EL (cell line): ENCODE measurements at regions not wholly inside any gene's neighbourhood (a gene's known extent, or its start where the extent isn't known, plus 50 kb on each side); places are given as distances from the start of the nearest gene placed in this dataset.
A peak's percentile ranks its signal among the peaks of the same experiment; 100 is the strongest.
"Not testable (repeated sequence)": the region's sequence is repeated elsewhere in the genome, so short reads cannot be mapped to it uniquely, and the experiment has no call there.

ENCODE experiments used
- DNase-seq: peaks from one replicate; pipeline ENCODE4 v3.0.0-alpha.2; 2016

GRCh38 chr5:142402752-142403318 is 78.0 kb upstream of the SPRY4 start:
- DNase-seq, result no peak

GRCh38 chr5:142400415-142400814 is 75.6 kb upstream of the SPRY4 start:
- no peak for DNase-seq

GRCh38 chr5:142399891-142400290 is 75.1 kb upstream of the SPRY4 start:
- no peak for DNase-seq

- DNase-seq, result no peak
Observed at GRCh38 chr5:142398730-142399055, 73.9 kb upstream of the SPRY4 start.

GRCh38 chr5:142398011-142398729 is 73.3 kb upstream of the SPRY4 start:
- DNase-seq, result not testable (repeated sequence)

- no peak for DNase-seq
Observed at GRCh38 chr5:142397178-142397577, 72.4 kb upstream of the SPRY4 start.

- no peak for DNase-seq
Observed at GRCh38 chr5:142396436-142397038, 71.7 kb upstream of the SPRY4 start.

GRCh38 chr5:142395334-142395733 is 70.5 kb upstream of the SPRY4 start:
- DNase-seq, result no peak

GRCh38 chr5:142391058-142391845 is 66.4 kb upstream of the SPRY4 start:
- no peak for DNase-seq

GRCh38 chr5:142390334-142390733 is 65.5 kb upstream of the SPRY4 start:
- no peak for DNase-seq

GRCh38 chr5:142388696-142389095 is 63.9 kb upstream of the SPRY4 start:
- DNase-seq, result no peak

- no peak for DNase-seq
Observed at GRCh38 chr5:142387024-142387682, 62.3 kb upstream of the SPRY4 start.

GRCh38 chr5:142386137-142387023 is 61.6 kb upstream of the SPRY4 start:
- DNase-seq, result peak; percentile 22

- DNase-seq, result peak; percentile 77
Observed at GRCh38 chr5:142385194-142385593, 60.4 kb upstream of the SPRY4 start.

GRCh38 chr5:142384014-142384413 is 59.2 kb upstream of the SPRY4 start:
- no peak for DNase-seq

- no peak for DNase-seq
Observed at GRCh38 chr5:142382186-142382585, 57.4 kb upstream of the SPRY4 start.

GRCh38 chr5:142378737-142379634 is 54.2 kb upstream of the SPRY4 start:
- no peak for DNase-seq

- DNase-seq, result no peak
Observed at GRCh38 chr5:142375944-142376411, 51.2 kb upstream of the SPRY4 start.
